ENCODE measurements at regions not wholly inside any gene's neighbourhood (a gene's known extent, or its start where the extent isn't known, plus 50 kb on each side); places are given as distances from the start of the nearest gene placed in this dataset.

- DNase-seq (ENCODE audit: low read depth, low spot score): no peak
Measured at GRCh38 chr21:19621837-19622496, 1218.4 kb upstream of the TMPRSS15 start.

GRCh38 chr21:19640964-19641363 is 1237.4 kb upstream of the TMPRSS15 start:
- DNase-seq (ENCODE audit: low read depth, low spot score): no peak

GRCh38 chr21:19648391-19648790 is 1244.8 kb upstream of the TMPRSS15 start:
- DNase-seq (ENCODE audit: low read depth, low spot score): no peak

- DNase-seq (ENCODE audit: low read depth, low spot score): no peak
Measured at GRCh38 chr21:19683492-19683891, 1279.9 kb upstream of the TMPRSS15 start.

- DNase-seq (ENCODE audit: low read depth, low spot score): peak; percentile 69
Measured at GRCh38 chr21:19684328-19684727, 1280.7 kb upstream of the TMPRSS15 start.

GRCh38 chr21:19692231-19692630 is 1288.6 kb upstream of the TMPRSS15 start:
- DNase-seq (ENCODE audit: low read depth, low spot score): no peak

GRCh38 chr21:19695796-19696195 is 1292.2 kb upstream of the TMPRSS15 start:
- DNase-seq (ENCODE audit: low read depth, low spot score): no peak

- no peak for DNase-seq (ENCODE audit: low read depth, low spot score)
Measured at GRCh38 chr21:19700476-19700875, 1296.9 kb upstream of the TMPRSS15 start.

GRCh38 chr21:19702726-19703125 is 1295.5 kb upstream of the NCAM2 start:
- DNase-seq (ENCODE audit: low read depth, low spot score): no peak

- no peak for DNase-seq (ENCODE audit: low read depth, low spot score)
Measured at GRCh38 chr21:19704832-19705231, 1293.4 kb upstream of the NCAM2 start.

GRCh38 chr21:19712441-19712840 is 1285.8 kb upstream of the NCAM2 start:
- no peak for DNase-seq (ENCODE audit: low read depth, low spot score)

- no peak for DNase-seq (ENCODE audit: low read depth, low spot score)
Measured at GRCh38 chr21:19713313-19713712, 1284.9 kb upstream of the NCAM2 start.

GRCh38 chr21:19724081-19724480 is 1274.1 kb upstream of the NCAM2 start:
- DNase-seq (ENCODE audit: low read depth, low spot score): no peak

GRCh38 chr21:19731251-19731650 is 1267.0 kb upstream of the NCAM2 start:
- no peak for DNase-seq (ENCODE audit: low read depth, low spot score)

- no peak for DNase-seq (ENCODE audit: low read depth, low spot score)
Measured at GRCh38 chr21:19759836-19760235, 1238.4 kb upstream of the NCAM2 start.

GRCh38 chr21:19767546-19767945 is 1230.7 kb upstream of the NCAM2 start:
- DNase-seq (ENCODE audit: low read depth, low spot score): no peak

- DNase-seq (ENCODE audit: low read depth, low spot score): no peak
Measured at GRCh38 chr21:19771881-19772280, 1226.3 kb upstream of the NCAM2 start.

GRCh38 chr21:19776076-19776475 is 1222.1 kb upstream of the NCAM2 start:
- DNase-seq (ENCODE audit: low read depth, low spot score): no peak

- DNase-seq (ENCODE audit: low read depth, low spot score): no peak
Measured at GRCh38 chr21:19781881-19782652, 1216.1 kb upstream of the NCAM2 start.

- no peak for DNase-seq (ENCODE audit: low read depth, low spot score)
Measured at GRCh38 chr21:19785941-19786340, 1212.3 kb upstream of the NCAM2 start.

- no peak for DNase-seq (ENCODE audit: low read depth, low spot score)
Measured at GRCh38 chr21:19792004-19792403, 1206.2 kb upstream of the NCAM2 start.

- DNase-seq (ENCODE audit: low read depth, low spot score): no peak
Measured at GRCh38 chr21:19807201-19807600, 1191.0 kb upstream of the NCAM2 start.

- DNase-seq (ENCODE audit: low read depth, low spot score): no peak
Measured at GRCh38 chr21:19810779-19811178, 1187.4 kb upstream of the NCAM2 start.

All from ELF-1 (cell line).